Mesenchymal stem cell (in vitro differentiated cells and primary cell): ENCODE measurements at regions not wholly inside any gene's neighbourhood (a gene's known extent, or its start where the extent isn't known, plus 50 kb on each side); places are given as distances from the start of the nearest gene placed in this dataset.

Source experiments
- DNase-seq: peaks from one replicate; pipeline ENCODE4 v3.0.0-alpha.2; 2013
- H2AFZ ChIP-seq: one replicate; pipeline ENCODE4 v1.6.1; 2013; ENCODE audit warnings: low read depth, mild to moderate bottlenecking, control low read depth, inconsistent platforms, low read length, moderate library complexity
- H2AK5ac ChIP-seq: 2 replicates; pipeline ENCODE4 v1.6.1; 2013; ENCODE audit warnings: low read length, moderate library complexity, mild to moderate bottlenecking, inconsistent platforms; ENCODE audit not compliant: severe bottlenecking
- H2BK120ac ChIP-seq: one replicate; pipeline ENCODE4 v1.6.1; 2013; ENCODE audit warnings: low read depth, mild to moderate bottlenecking, inconsistent platforms, low read length, moderate library complexity
- H2BK12ac ChIP-seq, 2 experiments: one replicate each; pipeline ENCODE4 v1.6.1; 2013; ENCODE audit warnings: inconsistent platforms in 2 of 2, low read length in 2 of 2, mild to moderate bottlenecking in 2 of 2, moderate library complexity in 2 of 2, control low read depth in 1 of 2
- H2BK15ac ChIP-seq: one replicate; pipeline ENCODE4 v1.6.1; 2013; ENCODE audit warnings: mild to moderate bottlenecking, low read depth, inconsistent platforms; ENCODE audit not compliant: poor library complexity, severe bottlenecking
- H2BK5ac ChIP-seq: 2 replicates; pipeline ENCODE4 v1.6.1; 2013; ENCODE audit warnings: low read depth, mild to moderate bottlenecking, low read length, control low read depth, inconsistent platforms; ENCODE audit not compliant: poor library complexity, severe bottlenecking
- H3K14ac ChIP-seq, 2 experiments: one replicate each; pipeline ENCODE4 v1.6.1; 2013; ENCODE audit warnings: inconsistent platforms in 2 of 2, low read length in 2 of 2, control low read depth in 1 of 2, mild to moderate bottlenecking in 1 of 2, moderate library complexity in 1 of 2
- H3K18ac ChIP-seq, 2 experiments: one replicate each; pipeline ENCODE4 v1.6.1; 2013; ENCODE audit warnings: inconsistent platforms in 2 of 2, low read length in 2 of 2, control low read depth in 1 of 2, low read depth in 1 of 2, mild to moderate bottlenecking in 1 of 2
- H3K23ac ChIP-seq, 2 experiments: one replicate each; pipeline ENCODE4 v1.6.1; 2013; ENCODE audit warnings: inconsistent platforms in 2 of 2, low read length in 2 of 2, mild to moderate bottlenecking in 2 of 2, moderate library complexity in 2 of 2, control low read depth in 1 of 2
- H3K27ac ChIP-seq: 2 replicates; pipeline ENCODE4 v1.5.1; 2013; ENCODE audit warnings: mild to moderate bottlenecking, moderate library complexity, low read length, control low read depth, inconsistent platforms; ENCODE audit not compliant: poor library complexity, severe bottlenecking
- H3K27me3 ChIP-seq, 2 experiments: 2 replicates each; pipeline versions ENCODE4 v1.6.1 to v1.7.0; 2013; ENCODE audit warnings: low read length in 2 of 2, mild to moderate bottlenecking in 2 of 2, moderate library complexity in 2 of 2, control low read depth in 1 of 2, inconsistent platforms in 1 of 2; ENCODE audit not compliant: control insufficient read depth in 1 of 2, insufficient read depth in 1 of 2
- H3K36me3 ChIP-seq, 2 experiments: 2 replicates each; pipeline versions ENCODE4 v1.6.1 to v1.7.0; 2013; ENCODE audit warnings: low read length in 2 of 2, control low read depth in 1 of 2, inconsistent platforms in 1 of 2, low read depth in 1 of 2, mild to moderate bottlenecking in 1 of 2; ENCODE audit not compliant: insufficient read depth in 2 of 2, control insufficient read depth in 1 of 2
- H3K4ac ChIP-seq, 2 experiments: one replicate each; pipeline ENCODE4 v1.6.1; 2013; ENCODE audit warnings: inconsistent platforms in 2 of 2, low read length in 2 of 2, mild to moderate bottlenecking in 2 of 2, moderate library complexity in 2 of 2, control low read depth in 1 of 2, low read depth in 1 of 2
- H3K4me1 ChIP-seq: 2 replicates; pipeline ENCODE4 v1.6.1; 2013; ENCODE audit warnings: low read depth, low read length, control low read depth; ENCODE audit not compliant: control insufficient read depth, insufficient read depth
- H3K4me2 ChIP-seq: 2 replicates; pipeline ENCODE4 v1.6.1; 2013; ENCODE audit warnings: low read length, mild to moderate bottlenecking, inconsistent platforms; ENCODE audit not compliant: poor library complexity, severe bottlenecking
- H3K4me3 ChIP-seq, 2 experiments: 2 replicates each; pipeline versions ENCODE4 v1.5.1 to v1.7.0; 2013; ENCODE audit warnings: low read length in 2 of 2, mild to moderate bottlenecking in 2 of 2, control low read depth in 1 of 2, low read depth in 1 of 2; ENCODE audit not compliant: insufficient read depth in 1 of 2
- H3K79me1 ChIP-seq: replicated peaks from 2 replicates; pipeline ENCODE4 v1.6.1; 2013; ENCODE audit warnings: mild to moderate bottlenecking, control low read depth, low read length, inconsistent platforms; ENCODE audit not compliant: poor library complexity, severe bottlenecking
- H3K9ac ChIP-seq: 2 replicates; pipeline ENCODE4 v1.7.0; 2013; ENCODE audit warnings: mild to moderate bottlenecking, low read length, moderate library complexity
- H3K9me3 ChIP-seq: 2 replicates; pipeline ENCODE4 v1.7.0; 2013; ENCODE audit warnings: mild to moderate bottlenecking, low read length; ENCODE audit not compliant: control insufficient read depth
- H4K8ac ChIP-seq: one replicate; pipeline ENCODE4 v1.6.1; 2013; ENCODE audit warnings: inconsistent platforms, mild to moderate bottlenecking, low read length, moderate library complexity
- H4K91ac ChIP-seq: one replicate; pipeline ENCODE4 v1.6.1; 2013; ENCODE audit warnings: mild to moderate bottlenecking, low read length, inconsistent platforms
- WGBS: methylation state at CpG from one replicate; pipeline ENCODE4 v1.1.7; 2013; ENCODE audit warnings: mixed read lengths; 5-methylcytosine and 5-hydroxymethylcytosine counted together

- Histone ChIP-seq H2BK120ac (no peak overlapping the region), H2BK12ac (no peak overlapping the region), H3K4me3 (no peak overlapping the region), H3K4me2 (no peak overlapping the region), H3K27ac (no peak overlapping the region), H2AFZ (no peak overlapping the region), H3K9me3 (no peaks in the 10 kb centered on the region), H3K4ac (no peak overlapping the region), H2BK5ac (no peak overlapping the region), H3K23ac (no peak overlapping the region), H4K8ac (no peak overlapping the region), H3K79me1 (no peaks in the 10 kb centered on the region), H3K14ac (no peak overlapping the region), H3K36me3 (no peaks in the 10 kb centered on the region), H3K27me3 (no peaks in the 10 kb centered on the region), H3K9ac (no peak overlapping the region), H3K4me1 (no peaks in the 10 kb centered on the region), H3K18ac (no peak overlapping the region), H2BK15ac (no peak overlapping the region), H4K91ac (no peak overlapping the region), H2AK5ac (no peak overlapping the region)
- DNase-seq: no peak
- WGBS: 52% methylated on average over 3 of the region's 3 CpGs
Observed at GRCh38 chr1:13927736-13928135, 227.7 kb downstream of the PRDM2 start.

- Histone ChIP-seq H3K4me3 (no peak overlapping the region), H3K9ac (no peak overlapping the region), H3K27me3 (no peaks in the 10 kb centered on the region), H3K18ac (no peak overlapping the region), H2AK5ac (no peak overlapping the region), H2BK120ac (no peak overlapping the region), H4K91ac (no peak overlapping the region), H3K36me3 (no peaks in the 10 kb centered on the region), H3K4me1 (no peaks in the 10 kb centered on the region), H4K8ac (no peak overlapping the region), H2BK12ac (no peak overlapping the region), H3K4me2 (no peak overlapping the region), H2AFZ (no peak overlapping the region), H3K4ac (no peak overlapping the region), H3K23ac (no peak overlapping the region), H2BK15ac (no peak overlapping the region), H3K9me3 (no peaks in the 10 kb centered on the region), H2BK5ac (no peak overlapping the region), H3K79me1 (no peaks in the 10 kb centered on the region), H3K14ac (no peak overlapping the region), H3K27ac (no peak overlapping the region)
- DNase-seq: no peak
- WGBS: 68% methylated on average over 5 of the region's 5 CpGs
Observed at GRCh38 chr1:13929313-13929712, 229.3 kb downstream of the PRDM2 start.

- no peak overlapping the region for H3K9ac ChIP-seq
- H3K4me1 ChIP-seq: no peaks in the 10 kb centered on the region
- no peak overlapping the region for H3K4ac ChIP-seq
- H3K4me3 ChIP-seq: no peak overlapping the region
- H4K91ac ChIP-seq: no peak overlapping the region
- H2BK5ac ChIP-seq: no peak overlapping the region
- H4K8ac ChIP-seq: no peak overlapping the region
- H3K27me3 ChIP-seq: no peaks in the 10 kb centered on the region
- H2AFZ ChIP-seq: no peak overlapping the region
- H2BK12ac ChIP-seq: no peak overlapping the region
- H2BK15ac ChIP-seq: no peak overlapping the region
- DNase-seq: no peak
- no peak overlapping the region for H3K27ac ChIP-seq
- H2BK120ac ChIP-seq: no peak overlapping the region
- H3K14ac ChIP-seq: no peak overlapping the region
- H3K23ac ChIP-seq: no peak overlapping the region
- H3K79me1 ChIP-seq: no peaks in the 10 kb centered on the region
- no peak overlapping the region for H2AK5ac ChIP-seq
- H3K18ac ChIP-seq: no peak overlapping the region
- WGBS: 57% methylated on average over 2 of the region's 3 CpGs
- H3K9me3 ChIP-seq: no peaks in the 10 kb centered on the region
- H3K4me2 ChIP-seq: no peak overlapping the region
- no peaks in the 10 kb centered on the region for H3K36me3 ChIP-seq
Observed at GRCh38 chr1:13930151-13930550, 230.2 kb downstream of the PRDM2 start.

- Histone ChIP-seq H3K23ac (no peak overlapping the region), H2BK120ac (no peak overlapping the region), H3K36me3 (no peaks in the 10 kb centered on the region), H3K4me3 (no peak overlapping the region), H3K9me3 (no peaks in the 10 kb centered on the region), H3K27me3 (no peaks in the 10 kb centered on the region), H2AK5ac (no peak overlapping the region), H3K9ac (no peak overlapping the region), H3K4me1 (no peaks in the 10 kb centered on the region), H2BK12ac (no peak overlapping the region), H2BK15ac (no peak overlapping the region), H3K4ac (no peak overlapping the region), H2AFZ (no peak overlapping the region), H3K4me2 (no peak overlapping the region), H3K27ac (no peak overlapping the region), H3K14ac (no peak overlapping the region), H3K79me1 (no peaks in the 10 kb centered on the region), H3K18ac (no peak overlapping the region), H4K91ac (no peak overlapping the region), H4K8ac (no peak overlapping the region), H2BK5ac (no peak overlapping the region)
- 61% methylated on average over 3 of the region's 3 CpGs for WGBS
- DNase-seq: no peak
Observed at GRCh38 chr1:13931226-13931625, 231.2 kb downstream of the PRDM2 start.
